ENCODE measurements at regions not wholly inside any gene's neighbourhood (a gene's known extent, or its start where the extent isn't known, plus 50 kb on each side); places are given as distances from the start of the nearest gene placed in this dataset.

GRCh38 chr2:65482971-65483370, 50.6 kb upstream of the SPRED2 start (continued):
- TF ChIP-seq KLF10 (tag by site-specific recombination; IDR thresholded peaks at IDR 0.05): no peak
- TF ChIP-seq ZFP69B (tag by site-specific recombination; IDR thresholded peaks at IDR 0.05): no peak
